HepG2 (cell line): ENCODE measurements at regions not wholly inside any gene's neighbourhood (a gene's known extent, or its start where the extent isn't known, plus 50 kb on each side); places are given as distances from the start of the nearest gene placed in this dataset.

Experiments used
- PAWR ChIP-seq: sonication (generic); formaldehyde crosslinking; IDR thresholded peaks from 2 replicates; pipeline ENCODE4 v1.4.0; 2020; ENCODE audit warnings: missing genetic modification reagents, mild to moderate bottlenecking, borderline replicate concordance
- REPIN1 ChIP-seq: sonication (generic); formaldehyde crosslinking; IDR thresholded peaks from 2 replicates; pipeline ENCODE4 v1.8.0; 2022; ENCODE audit warnings: missing genetic modification reagents, low read depth, mild to moderate bottlenecking, borderline replicate concordance
- ZNF432 ChIP-seq: sonication (generic); formaldehyde crosslinking; IDR thresholded peaks from 2 replicates; pipeline ENCODE4 v1.5.0; 2020; ENCODE audit warnings: missing genetic modification reagents, mild to moderate bottlenecking, borderline replicate concordance
- TF ChIP-seq, protein P1 (sequence below): sonication (generic); formaldehyde crosslinking; IDR thresholded peaks from 2 replicates; pipeline ENCODE4 v1.5.1; 2020; ENCODE audit warnings: mild to moderate bottlenecking, missing genetic modification reagents
- TF ChIP-seq, protein P2 (sequence below): sonication (generic); formaldehyde crosslinking; IDR thresholded peaks from 2 replicates; pipeline ENCODE4 v1.5.1; 2020; ENCODE audit warnings: missing genetic modification reagents, mild to moderate bottlenecking, borderline replicate concordance
- TF ChIP-seq, protein P3 (sequence below): sonication (generic); formaldehyde crosslinking; IDR thresholded peaks from 2 replicates; pipeline ENCODE4 v1.4.0; 2020; ENCODE audit warnings: mild to moderate bottlenecking, missing genetic modification reagents
- TF ChIP-seq, protein P4 (sequence below): sonication (generic); formaldehyde crosslinking; IDR thresholded peaks from 2 replicates; pipeline ENCODE4 v1.8.1; 2023; ENCODE audit warnings: mild to moderate bottlenecking, missing genetic modification reagents
- TF ChIP-seq, protein P5 (sequence below): sonication (generic); formaldehyde crosslinking; IDR thresholded peaks from one replicate; pipeline ENCODE4 v1.5.1; 2020; ENCODE audit warnings: mild to moderate bottlenecking, missing genetic modification reagents; ENCODE audit errors: not compliant biosample characterization

DNA sequence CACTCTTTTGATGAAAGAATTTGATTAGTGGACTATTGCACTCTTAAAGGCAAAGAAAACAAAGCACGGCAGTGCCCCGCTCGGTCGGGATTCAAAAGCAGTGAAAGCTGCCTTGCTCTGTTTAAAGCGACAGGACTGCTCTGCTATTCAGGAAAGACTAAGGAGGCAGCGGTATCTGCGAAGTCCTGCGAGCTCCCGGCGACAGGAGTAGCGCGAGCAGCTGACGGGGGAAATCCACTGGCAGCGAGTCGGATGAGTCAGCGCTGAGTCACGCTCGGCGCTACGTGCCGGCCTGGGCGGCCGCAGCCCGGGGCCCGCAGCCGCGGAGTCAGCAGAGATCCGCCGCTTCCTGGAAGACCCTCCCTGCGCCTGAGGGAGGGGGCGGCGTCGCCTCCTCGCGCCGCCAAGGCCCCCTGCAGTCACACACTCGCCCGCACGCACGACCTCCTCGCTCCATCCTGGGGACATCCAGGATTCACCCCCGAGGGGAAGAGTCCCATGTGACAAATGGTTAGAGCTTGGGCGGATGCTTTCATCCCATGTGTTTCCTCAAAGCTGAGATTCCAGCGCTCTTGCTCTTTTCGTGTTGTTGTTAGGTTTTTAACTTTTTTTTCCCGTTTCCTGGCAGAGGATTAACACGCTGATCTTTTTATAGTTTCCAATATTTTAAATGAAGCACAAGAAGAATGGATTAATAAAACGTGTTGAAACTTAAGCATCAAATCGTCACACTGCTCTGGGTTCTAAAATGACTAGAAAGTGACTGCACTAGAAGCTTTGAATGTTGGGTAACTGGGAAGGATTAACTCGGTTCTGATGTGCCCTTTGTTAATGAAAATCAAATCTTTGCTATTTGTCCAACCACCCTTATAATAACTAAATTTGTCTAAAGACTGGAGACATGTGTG, 102.5 kb downstream of the ARRDC3 start (continued):
- TF ChIP-seq, protein P1, sequence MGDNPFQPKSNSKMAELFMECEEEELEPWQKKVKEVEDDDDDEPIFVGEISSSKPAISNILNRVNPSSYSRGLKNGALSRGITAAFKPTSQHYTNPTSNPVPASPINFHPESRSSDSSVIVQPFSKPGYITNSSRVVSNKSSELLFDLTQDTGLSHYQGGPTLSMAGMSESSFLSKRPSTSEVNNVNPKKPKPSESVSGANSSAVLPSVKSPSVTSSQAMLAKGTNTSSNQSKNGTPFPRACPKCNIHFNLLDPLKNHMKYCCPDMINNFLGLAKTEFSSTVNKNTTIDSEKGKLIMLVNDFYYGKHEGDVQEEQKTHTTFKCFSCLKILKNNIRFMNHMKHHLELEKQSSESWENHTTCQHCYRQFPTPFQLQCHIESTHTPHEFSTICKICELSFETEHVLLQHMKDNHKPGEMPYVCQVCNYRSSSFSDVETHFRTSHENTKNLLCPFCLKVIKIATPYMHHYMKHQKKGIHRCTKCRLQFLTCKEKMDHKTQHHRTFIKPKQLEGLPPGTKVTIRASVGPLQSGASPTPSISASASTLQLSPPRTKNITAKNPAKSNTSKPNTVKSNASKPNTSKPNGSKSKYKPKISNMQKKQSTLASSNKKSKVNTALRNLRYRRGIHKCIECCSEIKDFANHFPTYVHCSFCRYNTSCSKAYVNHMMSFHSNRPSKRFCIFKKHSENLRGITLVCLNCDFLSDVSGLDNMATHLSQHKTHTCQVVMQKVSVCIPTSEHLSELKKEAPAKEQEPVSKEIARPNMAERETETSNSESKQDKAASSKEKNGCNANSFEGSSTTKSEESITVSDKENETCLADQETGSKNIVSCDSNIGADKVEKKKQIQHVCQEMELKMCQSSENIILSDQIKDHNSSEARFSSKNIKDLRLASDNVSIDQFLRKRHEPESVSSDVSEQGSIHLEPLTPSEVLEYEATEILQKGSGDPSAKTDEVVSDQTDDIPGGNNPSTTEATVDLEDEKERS (CRISPR knock-in tag), result no peak
- TF ChIP-seq ZNF432 (CRISPR knock-in tag), result no peak
- TF ChIP-seq PAWR, result no peak; the same call in 1 of the 2 replicates
- TF ChIP-seq, protein P2, sequence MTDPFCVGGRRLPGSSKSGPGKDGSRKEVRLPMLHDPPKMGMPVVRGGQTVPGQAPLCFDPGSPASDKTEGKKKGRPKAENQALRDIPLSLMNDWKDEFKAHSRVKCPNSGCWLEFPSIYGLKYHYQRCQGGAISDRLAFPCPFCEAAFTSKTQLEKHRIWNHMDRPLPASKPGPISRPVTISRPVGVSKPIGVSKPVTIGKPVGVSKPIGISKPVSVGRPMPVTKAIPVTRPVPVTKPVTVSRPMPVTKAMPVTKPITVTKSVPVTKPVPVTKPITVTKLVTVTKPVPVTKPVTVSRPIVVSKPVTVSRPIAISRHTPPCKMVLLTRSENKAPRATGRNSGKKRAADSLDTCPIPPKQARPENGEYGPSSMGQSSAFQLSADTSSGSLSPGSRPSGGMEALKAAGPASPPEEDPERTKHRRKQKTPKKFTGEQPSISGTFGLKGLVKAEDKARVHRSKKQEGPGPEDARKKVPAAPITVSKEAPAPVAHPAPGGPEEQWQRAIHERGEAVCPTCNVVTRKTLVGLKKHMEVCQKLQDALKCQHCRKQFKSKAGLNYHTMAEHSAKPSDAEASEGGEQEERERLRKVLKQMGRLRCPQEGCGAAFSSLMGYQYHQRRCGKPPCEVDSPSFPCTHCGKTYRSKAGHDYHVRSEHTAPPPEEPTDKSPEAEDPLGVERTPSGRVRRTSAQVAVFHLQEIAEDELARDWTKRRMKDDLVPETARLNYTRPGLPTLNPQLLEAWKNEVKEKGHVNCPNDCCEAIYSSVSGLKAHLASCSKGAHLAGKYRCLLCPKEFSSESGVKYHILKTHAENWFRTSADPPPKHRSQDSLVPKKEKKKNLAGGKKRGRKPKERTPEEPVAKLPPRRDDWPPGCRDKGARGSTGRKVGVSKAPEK (CRISPR knock-in tag), result no peak
- TF ChIP-seq REPIN1 (CRISPR knock-in tag), result no peak
- TF ChIP-seq, protein P3, sequence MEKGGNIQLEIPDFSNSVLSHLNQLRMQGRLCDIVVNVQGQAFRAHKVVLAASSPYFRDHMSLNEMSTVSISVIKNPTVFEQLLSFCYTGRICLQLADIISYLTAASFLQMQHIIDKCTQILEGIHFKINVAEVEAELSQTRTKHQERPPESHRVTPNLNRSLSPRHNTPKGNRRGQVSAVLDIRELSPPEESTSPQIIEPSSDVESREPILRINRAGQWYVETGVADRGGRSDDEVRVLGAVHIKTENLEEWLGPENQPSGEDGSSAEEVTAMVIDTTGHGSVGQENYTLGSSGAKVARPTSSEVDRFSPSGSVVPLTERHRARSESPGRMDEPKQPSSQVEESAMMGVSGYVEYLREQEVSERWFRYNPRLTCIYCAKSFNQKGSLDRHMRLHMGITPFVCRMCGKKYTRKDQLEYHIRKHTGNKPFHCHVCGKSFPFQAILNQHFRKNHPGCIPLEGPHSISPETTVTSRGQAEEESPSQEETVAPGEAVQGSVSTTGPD (CRISPR knock-in tag), result no peak
- TF ChIP-seq, protein P4, sequence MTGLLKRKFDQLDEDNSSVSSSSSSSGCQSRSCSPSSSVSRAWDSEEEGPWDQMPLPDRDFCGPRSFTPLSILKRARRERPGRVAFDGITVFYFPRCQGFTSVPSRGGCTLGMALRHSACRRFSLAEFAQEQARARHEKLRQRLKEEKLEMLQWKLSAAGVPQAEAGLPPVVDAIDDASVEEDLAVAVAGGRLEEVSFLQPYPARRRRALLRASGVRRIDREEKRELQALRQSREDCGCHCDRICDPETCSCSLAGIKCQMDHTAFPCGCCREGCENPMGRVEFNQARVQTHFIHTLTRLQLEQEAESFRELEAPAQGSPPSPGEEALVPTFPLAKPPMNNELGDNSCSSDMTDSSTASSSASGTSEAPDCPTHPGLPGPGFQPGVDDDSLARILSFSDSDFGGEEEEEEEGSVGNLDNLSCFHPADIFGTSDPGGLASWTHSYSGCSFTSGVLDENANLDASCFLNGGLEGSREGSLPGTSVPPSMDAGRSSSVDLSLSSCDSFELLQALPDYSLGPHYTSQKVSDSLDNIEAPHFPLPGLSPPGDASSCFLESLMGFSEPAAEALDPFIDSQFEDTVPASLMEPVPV (CRISPR knock-in tag), result peak; percentile 21; the same call in 1 of the 2 replicates
- TF ChIP-seq, protein P5, sequence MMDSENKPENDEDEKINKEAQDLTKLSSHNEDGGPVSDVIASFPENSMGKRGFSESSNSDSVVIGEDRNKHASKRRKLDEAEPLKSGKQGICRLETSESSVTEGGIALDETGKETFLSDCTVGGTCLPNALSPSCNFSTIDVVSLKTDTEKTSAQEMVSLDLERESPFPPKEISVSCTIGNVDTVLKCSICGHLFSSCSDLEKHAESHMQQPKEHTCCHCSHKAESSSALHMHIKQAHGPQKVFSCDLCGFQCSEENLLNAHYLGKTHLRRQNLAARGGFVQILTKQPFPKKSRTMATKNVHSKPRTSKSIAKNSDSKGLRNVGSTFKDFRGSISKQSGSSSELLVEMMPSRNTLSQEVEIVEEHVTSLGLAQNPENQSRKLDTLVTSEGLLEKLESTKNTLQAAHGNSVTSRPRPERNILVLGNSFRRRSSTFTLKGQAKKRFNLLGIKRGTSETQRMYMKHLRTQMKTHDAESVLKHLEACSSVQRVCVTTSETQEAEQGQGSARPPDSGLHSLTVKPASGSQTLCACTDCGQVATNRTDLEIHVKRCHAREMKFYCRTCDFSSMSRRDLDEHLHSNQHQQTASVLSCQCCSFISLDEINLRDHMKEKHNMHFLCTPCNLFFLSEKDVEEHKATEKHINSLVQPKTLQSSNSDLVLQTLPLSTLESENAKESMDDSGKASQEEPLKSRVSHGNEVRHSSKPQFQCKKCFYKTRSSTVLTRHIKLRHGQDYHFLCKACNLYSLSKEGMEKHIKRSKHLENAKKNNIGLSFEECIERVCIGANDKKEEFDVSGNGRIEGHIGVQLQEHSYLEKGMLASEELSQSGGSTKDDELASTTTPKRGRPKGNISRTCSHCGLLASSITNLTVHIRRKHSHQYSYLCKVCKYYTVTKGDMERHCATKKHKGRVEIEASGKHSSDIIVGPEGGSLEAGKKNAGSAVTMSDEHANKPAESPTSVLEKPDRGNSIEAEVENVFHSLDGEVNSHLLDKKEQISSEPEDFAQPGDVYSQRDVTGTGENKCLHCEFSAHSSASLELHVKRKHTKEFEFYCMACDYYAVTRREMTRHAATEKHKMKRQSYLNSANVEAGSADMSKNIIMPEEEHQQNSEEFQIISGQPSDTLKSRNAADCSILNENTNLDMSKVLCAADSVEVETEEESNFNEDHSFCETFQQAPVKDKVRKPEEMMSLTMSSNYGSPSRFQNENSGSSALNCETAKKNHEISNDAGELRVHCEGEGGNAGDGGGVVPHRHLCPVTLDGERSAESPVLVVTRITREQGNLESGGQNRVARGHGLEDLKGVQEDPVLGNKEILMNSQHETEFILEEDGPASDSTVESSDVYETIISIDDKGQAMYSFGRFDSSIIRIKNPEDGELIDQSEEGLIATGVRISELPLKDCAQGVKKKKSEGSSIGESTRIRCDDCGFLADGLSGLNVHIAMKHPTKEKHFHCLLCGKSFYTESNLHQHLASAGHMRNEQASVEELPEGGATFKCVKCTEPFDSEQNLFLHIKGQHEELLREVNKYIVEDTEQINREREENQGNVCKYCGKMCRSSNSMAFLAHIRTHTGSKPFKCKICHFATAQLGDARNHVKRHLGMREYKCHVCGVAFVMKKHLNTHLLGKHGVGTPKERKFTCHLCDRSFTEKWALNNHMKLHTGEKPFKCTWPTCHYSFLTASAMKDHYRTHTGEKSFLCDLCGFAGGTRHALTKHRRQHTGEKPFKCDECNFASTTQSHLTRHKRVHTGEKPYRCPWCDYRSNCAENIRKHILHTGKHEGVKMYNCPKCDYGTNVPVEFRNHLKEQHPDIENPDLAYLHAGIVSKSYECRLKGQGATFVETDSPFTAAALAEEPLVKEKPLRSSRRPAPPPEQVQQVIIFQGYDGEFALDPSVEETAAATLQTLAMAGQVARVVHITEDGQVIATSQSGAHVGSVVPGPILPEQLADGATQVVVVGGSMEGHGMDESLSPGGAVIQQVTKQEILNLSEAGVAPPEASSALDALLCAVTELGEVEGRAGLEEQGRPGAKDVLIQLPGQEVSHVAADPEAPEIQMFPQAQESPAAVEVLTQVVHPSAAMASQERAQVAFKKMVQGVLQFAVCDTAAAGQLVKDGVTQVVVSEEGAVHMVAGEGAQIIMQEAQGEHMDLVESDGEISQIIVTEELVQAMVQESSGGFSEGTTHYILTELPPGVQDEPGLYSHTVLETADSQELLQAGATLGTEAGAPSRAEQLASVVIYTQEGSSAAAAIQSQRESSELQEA (CRISPR knock-in tag), result peak; percentile 82
